ENCODE measurements at regions not wholly inside any gene's neighbourhood (a gene's known extent, or its start where the extent isn't known, plus 50 kb on each side); places are given as distances from the start of the nearest gene placed in this dataset.

- TF ChIP-seq CTCF (IDR thresholded peaks at IDR 0.05; ENCODE audit: insufficient read depth, low read length, poor library complexity, severe bottlenecking): no peak
- TF ChIP-seq EZH2phosphoT487 (conservative IDR thresholded peaks at IDR 0.05; ENCODE audit: low read length): no peak
Observed at GRCh38 chr5:135173662-135174290, 139.7 kb upstream of the PITX1 start.

All from SU-DHL-6 (cell line).